Breast epithelium (tissue), 4 donors: ENCODE measurements at regions not wholly inside any gene's neighbourhood (a gene's known extent, or its start where the extent isn't known, plus 50 kb on each side); places are given as distances from the start of the nearest gene placed in this dataset.
"Not testable (repeated sequence)": the region's sequence is repeated elsewhere in the genome, so short reads cannot be mapped to it uniquely, and the experiment has no call there.

Experiments used
- DNase-seq, 2 donors: peaks; one replicate each; pipeline ENCODE4 v3.0.0-alpha.2; 2019; ENCODE audit warnings: low spot score in 2 of 2
- H3K27ac ChIP-seq, 2 donors: fragments of 200-600 bp; sonication (generic) in 1 of 2; one replicate each; pipeline ENCODE4 v1.5.1; 2016 to 2019; ENCODE audit warnings: mild to moderate bottlenecking in 1 of 2
- H3K27me3 ChIP-seq, 2 donors: fragments of 200-600 bp; sonication (generic) in 1 of 2; one replicate each; pipeline versions ENCODE4 v1.5.1 to v1.6.0; 2017 to 2019; ENCODE audit warnings: control low read depth in 1 of 2, mild to moderate bottlenecking in 1 of 2
- H3K36me3 ChIP-seq: fragments of 200-600 bp; one replicate; pipeline ENCODE4 v1.5.1; 2019
- H3K4me1 ChIP-seq, 2 donors: fragments of 200-600 bp; sonication (generic); one replicate each; pipeline ENCODE4 v1.5.1; 2016 to 2019; ENCODE audit warnings: control low read depth in 1 of 2
- H3K4me3 ChIP-seq, 3 donors: fragments of 200-600 bp; sonication (generic); 1 replicate in 2 of 3; 2 replicates in 1 of 3; pipeline ENCODE4 v1.5.1; 2016 to 2019; ENCODE audit warnings: mild to moderate bottlenecking in 3 of 3, moderate library complexity in 2 of 3
- H3K9me3 ChIP-seq, 2 donors: fragments of 200-600 bp; sonication (generic) in 1 of 2; one replicate each; pipeline ENCODE4 v1.5.1; 2016 to 2019; ENCODE audit warnings: control low read depth in 1 of 2
- CTCF ChIP-seq, 3 donors: fragments of 450-650 bp; IDR thresholded peaks; one replicate each; pipeline ENCODE4 v1.5.1; 2016 to 2017; ENCODE audit warnings: antibody characterized with exemption in 3 of 3, mild to moderate bottlenecking in 3 of 3, moderate library complexity in 3 of 3
- POLR2A ChIP-seq: fragments of 450-650 bp; IDR thresholded peaks from one replicate; pipeline ENCODE4 v1.6.1; 2016; ENCODE audit warnings: antibody characterized with exemption, mild to moderate bottlenecking, moderate library complexity
- POLR2AphosphoS5 ChIP-seq, 3 donors: sonication (generic); formaldehyde crosslinking; IDR thresholded peaks; one replicate each; pipeline ENCODE4 v1.6.1; 2017; ENCODE audit warnings: antibody characterized with exemption in 3 of 3
- intact Hi-C: fragments of 100-400 bp; cut with DNase I; formaldehyde crosslinking; loops from one replicate; pipeline ENCODE4 v1.15.1; 2023; ENCODE audit warnings: low total_unique reads

- Histone ChIP-seq H3K4me3 (no peak overlapping the region), H3K4me1 (no peaks in the 10 kb centered on the region), H3K36me3 (no peaks in the 10 kb centered on the region), H3K27me3 (no peaks in the 10 kb centered on the region), H3K27ac (no peak overlapping the region), H3K9me3 (no peaks in the 10 kb centered on the region)
- no peak for TF ChIP-seq POLR2AphosphoS5 (IDR thresholded peaks at IDR 0.05)
- no peak for TF ChIP-seq CTCF (IDR thresholded peaks at IDR 0.05)
- TF ChIP-seq POLR2A: no peak
- DNase-seq: no peak
- intact Hi-C loops: no loop called here
Observed at GRCh38 chr21:32083197-32083596, 195.7 kb downstream of the MIS18A start.

GRCh38 chr21:32082466-32082865 is 196.4 kb downstream of the MIS18A start:
- no peak for DNase-seq
- intact Hi-C loops: no loop called here

GRCh38 chr21:32073593-32073992 is 200.8 kb downstream of the HUNK start:
- Histone ChIP-seq H3K36me3 (no peaks in the 10 kb centered on the region), H3K4me1 (no peaks in the 10 kb centered on the region), H3K9me3 (no peaks in the 10 kb centered on the region), H3K27me3 (no peaks in the 10 kb centered on the region), H3K27ac (no peak overlapping the region), H3K4me3 (no peak overlapping the region)
- no peak for TF ChIP-seq POLR2AphosphoS5 (IDR thresholded peaks at IDR 0.05)
- TF ChIP-seq CTCF (IDR thresholded peaks at IDR 0.05): no peak
- no peak for TF ChIP-seq POLR2A
- intact Hi-C loops: no loop called here
- DNase-seq: no peak

More at GRCh38 chr21:32082466-32082865, 196.4 kb downstream of the MIS18A start:
- Histone ChIP-seq H3K27me3 (no peaks in the 10 kb centered on the region), H3K4me3 (no peak overlapping the region), H3K4me1 (no peaks in the 10 kb centered on the region), H3K27ac (no peak overlapping the region), H3K9me3 (no peaks in the 10 kb centered on the region), H3K36me3 (no peaks in the 10 kb centered on the region)
- no peak for TF ChIP-seq POLR2A
- no peak for TF ChIP-seq POLR2AphosphoS5 (IDR thresholded peaks at IDR 0.05)
- TF ChIP-seq CTCF (IDR thresholded peaks at IDR 0.05): no peak

GRCh38 chr21:32073190-32073589 is 200.4 kb downstream of the HUNK start:
- no peak overlapping the region for H3K27ac ChIP-seq
- H3K4me3 ChIP-seq: no peak overlapping the region
- DNase-seq: no peak
- TF ChIP-seq POLR2A (no peak), POLR2AphosphoS5 (IDR thresholded peaks at IDR 0.05) (no peak), CTCF (IDR thresholded peaks at IDR 0.05) (no peak)
- intact Hi-C loops: no loop called here
- no peaks in the 10 kb centered on the region for H3K4me1 ChIP-seq
- H3K36me3 ChIP-seq: no peaks in the 10 kb centered on the region
- H3K27me3 ChIP-seq: no peaks in the 10 kb centered on the region
- H3K9me3 ChIP-seq: no peaks in the 10 kb centered on the region

GRCh38 chr21:32071620-32072019 is 198.8 kb downstream of the HUNK start:
- DNase-seq, H3K4me3 ChIP-seq, H3K4me1 ChIP-seq, intact Hi-C loops, H3K9me3 ChIP-seq, H3K27me3 ChIP-seq, H3K36me3 ChIP-seq, H3K27ac ChIP-seq: not testable (repeated sequence)

GRCh38 chr21:32070676-32071330 is 198.0 kb downstream of the HUNK start:
- no peak overlapping the region for H3K4me3 ChIP-seq
- H3K27me3 ChIP-seq: no peaks in the 10 kb centered on the region
- H3K36me3 ChIP-seq: no peaks in the 10 kb centered on the region
- no peaks in the 10 kb centered on the region for H3K4me1 ChIP-seq
- no peak for DNase-seq
- intact Hi-C loops: no loop called here
- H3K9me3 ChIP-seq: no peaks in the 10 kb centered on the region
- no peak overlapping the region for H3K27ac ChIP-seq
- no peak for TF ChIP-seq POLR2AphosphoS5 (IDR thresholded peaks at IDR 0.05)
- TF ChIP-seq POLR2A: no peak
- TF ChIP-seq CTCF (IDR thresholded peaks at IDR 0.05): no peak
